Iris pigment epithelial cell (primary cell): ENCODE measurements at regions not wholly inside any gene's neighbourhood (a gene's known extent, or its start where the extent isn't known, plus 50 kb on each side); places are given as distances from the start of the nearest gene placed in this dataset.

Source experiments
- DNase-seq: peaks from one replicate; pipeline ENCODE4 v3.0.0-alpha.2; 2011; ENCODE audit warnings: low read depth

- DNase-seq = no peak
Observed at GRCh38 chr18:67977067-67977616, 460.6 kb upstream of the DSEL start.

- no peak for DNase-seq
Observed at GRCh38 chr18:67973916-67974315, 457.4 kb upstream of the DSEL start.

GRCh38 chr18:67969458-67969857 is 452.9 kb upstream of the DSEL start:
- DNase-seq = no peak

GRCh38 chr18:67966224-67966623 is 449.7 kb upstream of the DSEL start:
- no peak for DNase-seq

- no peak for DNase-seq
Observed at GRCh38 chr18:67964462-67964861, 447.9 kb upstream of the DSEL start.

GRCh38 chr18:67961701-67962440 is 445.4 kb upstream of the DSEL start:
- peak; percentile 5 for DNase-seq

GRCh38 chr18:67957684-67958083 is 441.2 kb upstream of the DSEL start:
- DNase-seq = no peak

GRCh38 chr18:67954594-67954993 is 438.1 kb upstream of the DSEL start:
- no peak for DNase-seq

GRCh38 chr18:67951137-67951536 is 434.6 kb upstream of the DSEL start:
- peak; percentile 45 for DNase-seq

GRCh38 chr18:67938660-67939059 is 422.1 kb upstream of the DSEL start:
- DNase-seq = peak; percentile 65

GRCh38 chr18:67935638-67936037 is 419.1 kb upstream of the DSEL start:
- DNase-seq = no peak

GRCh38 chr18:67933271-67933670 is 416.8 kb upstream of the DSEL start:
- DNase-seq = no peak

GRCh38 chr18:67932271-67932670 is 415.8 kb upstream of the DSEL start:
- no peak for DNase-seq

GRCh38 chr18:67926929-67927864 is 410.7 kb upstream of the DSEL start:
- no peak for DNase-seq

GRCh38 chr18:67924656-67925055 is 408.1 kb upstream of the DSEL start:
- DNase-seq = no peak

GRCh38 chr18:67919316-67919715 is 402.8 kb upstream of the DSEL start:
- peak; percentile 20 for DNase-seq

- no peak for DNase-seq
Observed at GRCh38 chr18:67916097-67916496, 399.6 kb upstream of the DSEL start.

- DNase-seq = no peak
Observed at GRCh38 chr18:67913040-67913439, 396.5 kb upstream of the DSEL start.

GRCh38 chr18:67901573-67901972 is 385.1 kb upstream of the DSEL start:
- no peak for DNase-seq

- DNase-seq = no peak
Observed at GRCh38 chr18:67896451-67896850, 379.9 kb upstream of the DSEL start.

GRCh38 chr18:67893916-67894315 is 377.4 kb upstream of the DSEL start:
- no peak for DNase-seq

GRCh38 chr18:67876871-67877270 is 360.4 kb upstream of the DSEL start:
- DNase-seq = no peak

- DNase-seq = no peak
Observed at GRCh38 chr18:67875944-67876343, 359.4 kb upstream of the DSEL start.
